ENCODE measurements at regions not wholly inside any gene's neighbourhood (a gene's known extent, or its start where the extent isn't known, plus 50 kb on each side); places are given as distances from the start of the nearest gene placed in this dataset.
"Not testable (repeated sequence)": the region's sequence is repeated elsewhere in the genome, so short reads cannot be mapped to it uniquely, and the experiment has no call there.

- no peaks in the 10 kb centered on the region for H3K4me1 Mint-ChIP-seq
- POLR2A ChIA-PET, result no interaction called here
- DNase-seq, result no peak
- no peaks in the 10 kb centered on the region for H3K9me3 Mint-ChIP-seq
- no peak overlapping the region for H3K27ac Mint-ChIP-seq
- no peak overlapping the region for H3K4me3 Mint-ChIP-seq
- no peak for ATAC-seq (ENCODE audit: low read depth)
- no peaks in the 10 kb centered on the region for H3K27me3 Mint-ChIP-seq
- H3K36me3 Mint-ChIP-seq, result no peaks in the 10 kb centered on the region
Measured at GRCh38 chr5:28685794-28686193, 1647.4 kb upstream of the CDH9 start.

- Mint-ChIP-seq H3K4me1 (no peaks in the 10 kb centered on the region), H3K9me3 (peaks cover 2% of the 10 kb centered on the region), H3K36me3 (no peaks in the 10 kb centered on the region), H3K27ac (no peak overlapping the region), H3K27me3 (no peaks in the 10 kb centered on the region), H3K4me3 (no peak overlapping the region)
- no peak for DNase-seq
- ATAC-seq (ENCODE audit: low read depth), result no peak
- POLR2A ChIA-PET, result no interaction called here
Measured at GRCh38 chr5:28678899-28679298, 1640.5 kb upstream of the CDH9 start.

- no peak for DNase-seq
- H3K4me3 Mint-ChIP-seq, result no peak overlapping the region
- no peaks in the 10 kb centered on the region for H3K4me1 Mint-ChIP-seq
- H3K27me3 Mint-ChIP-seq, result no peaks in the 10 kb centered on the region
- no peaks in the 10 kb centered on the region for H3K36me3 Mint-ChIP-seq
- no peak overlapping the region for H3K27ac Mint-ChIP-seq
- H3K9me3 Mint-ChIP-seq, result peaks cover 9% of the 10 kb centered on the region
- POLR2A ChIA-PET, result no interaction called here
- ATAC-seq (ENCODE audit: low read depth), result no peak
Measured at GRCh38 chr5:28666110-28666509, 1627.7 kb upstream of the CDH9 start.

GRCh38 chr5:28648108-28648507 is 1609.7 kb upstream of the CDH9 start:
- Mint-ChIP-seq H3K4me3 (no peak overlapping the region), H3K4me1 (no peaks in the 10 kb centered on the region), H3K27ac (no peak overlapping the region), H3K9me3 (peaks cover 5% of the 10 kb centered on the region), H3K36me3 (no peaks in the 10 kb centered on the region), H3K27me3 (no peaks in the 10 kb centered on the region)
- POLR2A ChIA-PET, result no interaction called here
- ATAC-seq (ENCODE audit: low read depth) (no peak), DNase-seq (no peak)

- H3K27ac Mint-ChIP-seq, result no peak overlapping the region
- no peaks in the 10 kb centered on the region for H3K36me3 Mint-ChIP-seq
- no peak overlapping the region for H3K4me3 Mint-ChIP-seq
- no peaks in the 10 kb centered on the region for H3K27me3 Mint-ChIP-seq
- H3K4me1 Mint-ChIP-seq, result no peaks in the 10 kb centered on the region
- ATAC-seq (ENCODE audit: low read depth) (no peak), DNase-seq (no peak)
- POLR2A ChIA-PET, result no interaction called here
- peaks cover 1% of the 10 kb centered on the region for H3K9me3 Mint-ChIP-seq
Measured at GRCh38 chr5:28632607-28633006, 1594.2 kb upstream of the CDH9 start.

- DNase-seq (no peak), ATAC-seq (ENCODE audit: low read depth) (no peak)
- no peaks in the 10 kb centered on the region for H3K27me3 Mint-ChIP-seq
- POLR2A ChIA-PET, result no interaction called here
- H3K4me3 Mint-ChIP-seq, result no peak overlapping the region
- no peak overlapping the region for H3K27ac Mint-ChIP-seq
- H3K9me3 Mint-ChIP-seq, result peaks cover 4% of the 10 kb centered on the region
- H3K4me1 Mint-ChIP-seq, result no peaks in the 10 kb centered on the region
- H3K36me3 Mint-ChIP-seq, result no peaks in the 10 kb centered on the region
Measured at GRCh38 chr5:28603869-28604268, 1565.5 kb upstream of the CDH9 start.

- POLR2A ChIA-PET, result no interaction called here
- H3K9me3 Mint-ChIP-seq, result peaks cover 4% of the 10 kb centered on the region
Measured at GRCh38 chr5:28602429-28602828, 1564.0 kb upstream of the CDH9 start.

GRCh38 chr5:28596707-28597106 is 1558.3 kb upstream of the CDH9 start:
- H3K4me1 Mint-ChIP-seq; POLR2A ChIA-PET; H3K27ac Mint-ChIP-seq; ATAC-seq (ENCODE audit: low read depth); H3K27me3 Mint-ChIP-seq; H3K36me3 Mint-ChIP-seq; DNase-seq; H3K4me3 Mint-ChIP-seq; H3K9me3 Mint-ChIP-seq: not testable (repeated sequence)

More at GRCh38 chr5:28602429-28602828, 1564.0 kb upstream of the CDH9 start:
- Mint-ChIP-seq H3K4me3 (no peak overlapping the region), H3K4me1 (no peaks in the 10 kb centered on the region), H3K27ac (no peak overlapping the region), H3K36me3 (no peaks in the 10 kb centered on the region), H3K27me3 (no peaks in the 10 kb centered on the region)
- no peak for DNase-seq
- no peak for ATAC-seq (ENCODE audit: low read depth)

- Mint-ChIP-seq H3K27ac (no peak overlapping the region), H3K9me3 (peaks cover 10% of the 10 kb centered on the region), H3K27me3 (no peaks in the 10 kb centered on the region), H3K4me1 (no peaks in the 10 kb centered on the region), H3K36me3 (no peaks in the 10 kb centered on the region), H3K4me3 (no peak overlapping the region)
- DNase-seq (no peak), ATAC-seq (ENCODE audit: low read depth) (no peak)
- POLR2A ChIA-PET, result no interaction called here
Measured at GRCh38 chr5:28580616-28581015, 1542.2 kb upstream of the CDH9 start.

- DNase-seq (no peak), ATAC-seq (ENCODE audit: low read depth) (no peak)
- Mint-ChIP-seq H3K4me3 (no peak overlapping the region), H3K27me3 (no peaks in the 10 kb centered on the region), H3K9me3 (peaks cover 5% of the 10 kb centered on the region), H3K4me1 (no peaks in the 10 kb centered on the region), H3K27ac (no peak overlapping the region), H3K36me3 (no peaks in the 10 kb centered on the region)
- POLR2A ChIA-PET, result no interaction called here
Measured at GRCh38 chr5:28576022-28576421, 1537.6 kb upstream of the CDH9 start.

GRCh38 chr5:28575368-28575767 is 1537.0 kb upstream of the CDH9 start:
- peaks cover 5% of the 10 kb centered on the region for H3K9me3 Mint-ChIP-seq
- no peaks in the 10 kb centered on the region for H3K4me1 Mint-ChIP-seq
- H3K27me3 Mint-ChIP-seq, result no peaks in the 10 kb centered on the region
- POLR2A ChIA-PET, result no interaction called here
- no peak overlapping the region for H3K27ac Mint-ChIP-seq
- ATAC-seq (ENCODE audit: low read depth), result no peak
- DNase-seq, result no peak
- no peaks in the 10 kb centered on the region for H3K36me3 Mint-ChIP-seq
- no peak overlapping the region for H3K4me3 Mint-ChIP-seq

- DNase-seq (no peak), ATAC-seq (ENCODE audit: low read depth) (no peak)
- peaks cover 5% of the 10 kb centered on the region for H3K9me3 Mint-ChIP-seq
- no peaks in the 10 kb centered on the region for H3K36me3 Mint-ChIP-seq
- no peaks in the 10 kb centered on the region for H3K27me3 Mint-ChIP-seq
- H3K4me1 Mint-ChIP-seq, result no peaks in the 10 kb centered on the region
- POLR2A ChIA-PET, result no interaction called here
- no peak overlapping the region for H3K27ac Mint-ChIP-seq
- H3K4me3 Mint-ChIP-seq, result no peak overlapping the region
Measured at GRCh38 chr5:28574606-28575005, 1536.2 kb upstream of the CDH9 start.

- POLR2A ChIA-PET, result no interaction called here
- no peaks in the 10 kb centered on the region for H3K36me3 Mint-ChIP-seq
- no peaks in the 10 kb centered on the region for H3K4me1 Mint-ChIP-seq
- peaks cover 2% of the 10 kb centered on the region for H3K9me3 Mint-ChIP-seq
- H3K27ac Mint-ChIP-seq, result no peak overlapping the region
- ATAC-seq (ENCODE audit: low read depth), result no peak
- H3K4me3 Mint-ChIP-seq, result no peak overlapping the region
- no peaks in the 10 kb centered on the region for H3K27me3 Mint-ChIP-seq
- no peak for DNase-seq
Measured at GRCh38 chr5:28567048-28567447, 1528.7 kb upstream of the CDH9 start.

- POLR2A ChIA-PET, result no interaction called here
- DNase-seq, result no peak
- no peaks in the 10 kb centered on the region for H3K4me1 Mint-ChIP-seq
- ATAC-seq (ENCODE audit: low read depth), result no peak
- no peak overlapping the region for H3K4me3 Mint-ChIP-seq
- H3K27ac Mint-ChIP-seq, result no peak overlapping the region
- H3K9me3 Mint-ChIP-seq, result peaks cover 4% of the 10 kb centered on the region
- no peaks in the 10 kb centered on the region for H3K36me3 Mint-ChIP-seq
- H3K27me3 Mint-ChIP-seq, result no peaks in the 10 kb centered on the region
Measured at GRCh38 chr5:28561522-28561921, 1523.1 kb upstream of the CDH9 start.

- no peak for DNase-seq
- H3K9me3 Mint-ChIP-seq, result peaks cover 7% of the 10 kb centered on the region
- no peaks in the 10 kb centered on the region for H3K27me3 Mint-ChIP-seq
- ATAC-seq (ENCODE audit: low read depth), result no peak
- H3K4me3 Mint-ChIP-seq, result no peak overlapping the region
- POLR2A ChIA-PET, result no interaction called here
- H3K36me3 Mint-ChIP-seq, result no peaks in the 10 kb centered on the region
- H3K27ac Mint-ChIP-seq, result no peak overlapping the region
- no peaks in the 10 kb centered on the region for H3K4me1 Mint-ChIP-seq
Measured at GRCh38 chr5:28558196-28558595, 1519.8 kb upstream of the CDH9 start.

Measured in activated naive CD8-positive, alpha-beta T cell treated with anti-CD3 and anti-CD28 coated beads, Interleukin-2, amount 10 ng/mL, durations not matched to agents 7 days and 5 days (primary cell).